ENCODE measurements at regions not wholly inside any gene's neighbourhood (a gene's known extent, or its start where the extent isn't known, plus 50 kb on each side); places are given as distances from the start of the nearest gene placed in this dataset.

GRCh38 chr7:42661312-42661711, 250.6 kb downstream of the C7orf25 start:
- DNase-seq, result no peak

GRCh38 chr7:42650701-42651100, 261.2 kb downstream of the C7orf25 start:
- no peak for TF ChIP-seq CTCF (IDR thresholded peaks at IDR 0.05)
- no peak for TF ChIP-seq POLR2A (IDR thresholded peaks at IDR 0.05)
- 37 to 50% methylated on average over 1 of the region's 1 CpG for WGBS, 2 donors

More at GRCh38 chr7:42661312-42661711, 250.6 kb downstream of the C7orf25 start:
- H3K4me1 ChIP-seq, result no peaks in the 10 kb centered on the region
- H3K27ac ChIP-seq, result no peak overlapping the region
- 88 to 92% methylated on average over 2 of the region's 2 CpGs for whole genome bisulfite sequencing, 2 donors
- H3K9me3 ChIP-seq, result no peaks in the 10 kb centered on the region
- intact Hi-C loops (cut with DNase I; ENCODE audit: low total_unique reads), result no loop called here
- no peak for TF ChIP-seq CTCF (IDR thresholded peaks at IDR 0.05)
- TF ChIP-seq POLR2A (IDR thresholded peaks at IDR 0.05), result no peak
- no peak overlapping the region for H3K4me3 ChIP-seq
- no peaks in the 10 kb centered on the region for H3K36me3 ChIP-seq (ENCODE audit: low read depth, missing control alignments)
- no peaks in the 10 kb centered on the region for H3K27me3 ChIP-seq

GRCh38 chr7:42650171-42650570, 261.7 kb downstream of the C7orf25 start:
- Histone ChIP-seq H3K4me3 (no peak overlapping the region), H3K27me3 (no peaks in the 10 kb centered on the region), H3K27ac (no peak overlapping the region), H3K36me3 (ENCODE audit: low read depth, missing control alignments) (no peaks in the 10 kb centered on the region), H3K4me1 (no peaks in the 10 kb centered on the region), H3K9me3 (no peaks in the 10 kb centered on the region)
- intact Hi-C loops (cut with DNase I; ENCODE audit: low total_unique reads), result no loop called here
- 82 to 85% methylated on average over 6 of the region's 6 CpGs for WGBS, 2 donors
- DNase-seq, result no peak
- TF ChIP-seq POLR2A (IDR thresholded peaks at IDR 0.05) (no peak), CTCF (IDR thresholded peaks at IDR 0.05) (no peak)

More at GRCh38 chr7:42650701-42651100, 261.2 kb downstream of the C7orf25 start:
- no peaks in the 10 kb centered on the region for H3K4me1 ChIP-seq
- intact Hi-C loops (cut with DNase I; ENCODE audit: low total_unique reads), result no loop called here
- H3K27me3 ChIP-seq, result no peaks in the 10 kb centered on the region
- H3K9me3 ChIP-seq, result no peaks in the 10 kb centered on the region
- no peaks in the 10 kb centered on the region for H3K36me3 ChIP-seq (ENCODE audit: low read depth, missing control alignments)
- H3K27ac ChIP-seq, result no peak overlapping the region
- no peak overlapping the region for H3K4me3 ChIP-seq
- DNase-seq, result no peak

- Histone ChIP-seq H3K27me3 (no peaks in the 10 kb centered on the region), H3K4me3 (no peak overlapping the region), H3K36me3 (ENCODE audit: low read depth, missing control alignments) (no peaks in the 10 kb centered on the region), H3K27ac (no peak overlapping the region), H3K9me3 (no peaks in the 10 kb centered on the region), H3K4me1 (no peaks in the 10 kb centered on the region)
- TF ChIP-seq CTCF (IDR thresholded peaks at IDR 0.05), result no peak
- no peak for TF ChIP-seq POLR2A (IDR thresholded peaks at IDR 0.05)
- no peak for DNase-seq
- intact Hi-C loops (cut with DNase I; ENCODE audit: low total_unique reads), result no loop called here
- WGBS, 2 donors, result 75 to 84% methylated on average over 3 of the region's 3 CpGs
These were observed 266.0 kb downstream of the C7orf25 start for GRCh38 chr7:42645906-42646305.

- no peak for TF ChIP-seq POLR2A (IDR thresholded peaks at IDR 0.05)
- TF ChIP-seq CTCF (IDR thresholded peaks at IDR 0.05), result no peak
- intact Hi-C loops (cut with DNase I; ENCODE audit: low total_unique reads), result no loop called here
- no peaks in the 10 kb centered on the region for H3K9me3 ChIP-seq
- no peaks in the 10 kb centered on the region for H3K4me1 ChIP-seq
- no peaks in the 10 kb centered on the region for H3K27me3 ChIP-seq
- H3K4me3 ChIP-seq, result no peak overlapping the region
- H3K27ac ChIP-seq, result no peak overlapping the region
- DNase-seq, result no peak
- no peaks in the 10 kb centered on the region for H3K36me3 ChIP-seq (ENCODE audit: low read depth, missing control alignments)
These were observed 269.2 kb downstream of the C7orf25 start for GRCh38 chr7:42642699-42643098.
